HG03460 (cell line): ENCODE measurements at regions not wholly inside any gene's neighbourhood (a gene's known extent, or its start where the extent isn't known, plus 50 kb on each side); places are given as distances from the start of the nearest gene placed in this dataset.

Source experiments
- ATAC-seq: cut with Tn5 transposase; IDR thresholded peaks from one replicate; pipeline ENCODE4 v1.9.1; 2021; ENCODE audit not compliant: unreplicated experiment

DNA sequence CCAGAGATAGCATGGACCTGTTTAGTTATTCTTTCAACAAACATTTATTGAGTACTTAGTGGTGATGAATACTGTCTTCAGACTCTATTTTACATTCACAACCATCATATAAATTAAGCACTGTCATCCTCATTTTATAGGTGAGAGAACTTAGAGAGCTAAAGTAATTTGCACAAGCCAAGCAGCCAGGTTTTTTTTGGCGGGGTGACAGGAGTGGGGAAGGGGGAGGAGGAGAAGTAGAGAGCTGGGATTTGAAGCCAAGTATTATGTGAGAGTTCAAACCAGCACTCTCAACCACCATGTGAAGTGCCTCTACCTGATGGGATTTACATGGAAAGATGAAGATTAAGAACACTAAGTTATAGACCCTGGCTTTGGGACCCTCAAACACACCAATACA is 547.4 kb upstream of the IL12A start:
- ATAC-seq: no peak

DNA sequence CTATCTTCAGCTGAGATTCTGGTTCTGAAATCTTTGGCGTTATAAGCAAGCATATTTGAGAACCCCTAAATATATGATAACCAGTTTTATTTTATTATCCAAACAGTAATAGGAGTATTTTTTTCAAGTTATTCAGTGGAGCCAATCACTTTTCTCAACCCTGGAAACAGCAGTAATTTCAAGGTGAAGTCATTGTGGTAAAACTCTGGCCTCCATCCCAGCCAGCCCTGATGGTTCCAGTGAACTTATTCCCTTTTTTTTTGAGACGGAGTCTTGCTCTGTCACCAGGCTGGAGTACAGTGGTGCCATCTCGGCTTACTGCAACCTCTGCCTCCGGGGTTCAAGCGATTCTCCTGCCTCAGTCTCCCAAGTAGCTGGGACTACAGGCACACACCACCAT is 545.4 kb upstream of the IL12A start:
- no peak for ATAC-seq

DNA sequence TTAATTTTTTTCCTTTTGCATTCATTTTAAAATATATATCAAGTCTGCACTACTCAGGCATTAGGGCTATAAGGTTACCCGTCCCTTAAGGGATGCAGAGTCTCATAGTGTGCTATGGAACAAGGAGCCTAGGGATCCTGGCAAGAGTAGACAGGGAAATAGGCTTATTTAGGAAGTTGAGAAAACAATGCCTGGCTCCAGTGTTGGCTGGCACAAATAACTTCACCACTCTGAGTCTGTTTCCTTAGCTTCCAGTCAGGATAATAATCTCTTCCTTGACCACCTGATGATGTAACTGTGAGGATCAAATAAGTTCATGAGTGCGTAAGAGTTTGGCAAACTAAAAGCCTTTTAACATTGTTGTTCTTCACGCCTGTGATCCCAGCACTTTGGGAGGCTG is 540.8 kb upstream of the IL12A start:
- no peak for ATAC-seq

DNA sequence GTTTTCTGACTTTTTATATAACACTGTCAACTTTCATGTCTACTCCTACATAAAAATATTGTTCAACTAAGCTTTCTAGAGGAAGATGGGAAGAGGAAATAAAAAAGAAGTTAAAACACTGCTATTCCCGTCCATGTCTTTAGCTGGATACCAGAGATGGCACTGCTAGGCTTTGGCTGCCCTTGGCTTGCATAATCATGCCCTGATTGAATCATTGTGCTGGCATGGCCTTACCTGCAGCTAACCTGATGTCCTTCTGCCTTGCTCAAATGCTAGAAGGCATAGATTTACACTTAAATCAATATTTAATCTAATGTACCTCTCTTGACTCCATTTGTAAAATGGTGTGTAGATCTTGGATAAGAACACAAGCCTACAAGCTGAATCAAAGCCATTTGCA is 539.7 kb upstream of the IL12A start:
- no peak for ATAC-seq

DNA sequence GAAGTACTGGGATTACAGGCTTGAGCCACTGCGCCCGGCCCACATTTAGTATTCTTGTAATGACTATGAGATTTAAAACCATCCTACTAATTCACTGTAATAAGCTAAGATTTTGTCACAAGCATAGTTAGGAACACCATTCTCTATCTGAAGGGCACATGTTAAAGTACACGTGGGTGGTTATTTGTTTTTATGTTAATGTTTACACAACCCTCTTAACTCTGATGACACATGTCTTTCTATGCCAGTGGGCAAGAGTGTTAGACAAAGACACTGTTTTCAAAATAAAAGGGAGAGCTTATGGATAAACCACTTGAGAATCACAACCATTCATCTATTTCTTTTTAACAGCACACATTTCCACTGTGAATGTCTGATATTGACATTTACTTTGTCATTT is 537.6 kb upstream of the IL12A start:
- no peak for ATAC-seq

DNA sequence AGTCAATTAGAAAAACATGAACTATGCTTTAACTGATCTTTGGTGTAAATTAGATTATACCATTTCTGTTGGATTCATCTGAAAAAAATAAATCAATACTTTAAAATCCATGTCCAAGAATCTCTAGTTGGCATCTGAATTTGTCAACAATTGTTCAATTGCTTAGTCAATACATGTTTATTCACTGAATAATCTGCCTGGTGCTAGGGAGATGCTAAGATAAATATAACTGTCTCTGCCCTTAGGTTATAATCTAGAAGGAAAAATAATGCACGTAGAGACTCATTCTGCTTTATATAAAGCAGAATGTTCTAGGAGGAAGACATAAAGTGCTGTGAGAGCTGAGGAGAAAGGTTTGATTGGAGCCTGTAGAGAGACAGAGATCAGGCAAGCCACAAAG is 537.2 kb upstream of the IL12A start:
- ATAC-seq: no peak

DNA sequence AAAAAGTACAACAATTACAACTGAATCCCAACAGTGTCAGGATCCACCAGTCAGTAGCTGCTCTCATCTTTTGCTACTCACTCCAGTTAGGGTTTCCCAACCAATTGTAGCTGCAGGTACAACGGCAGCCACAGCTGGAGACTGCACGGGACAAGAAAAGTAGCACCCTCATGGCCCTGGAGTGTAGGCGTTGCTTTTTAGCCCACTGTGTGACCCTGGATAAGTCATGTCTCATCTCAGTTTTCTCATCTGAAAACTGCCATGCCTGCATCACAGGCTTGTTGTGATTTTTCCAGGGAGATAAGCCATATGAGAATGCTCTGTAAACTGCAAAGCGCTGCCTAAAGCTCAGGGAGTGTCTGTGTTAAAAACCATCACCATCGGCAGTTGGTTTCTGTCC is 535.6 kb upstream of the IL12A start:
- no peak for ATAC-seq

DNA sequence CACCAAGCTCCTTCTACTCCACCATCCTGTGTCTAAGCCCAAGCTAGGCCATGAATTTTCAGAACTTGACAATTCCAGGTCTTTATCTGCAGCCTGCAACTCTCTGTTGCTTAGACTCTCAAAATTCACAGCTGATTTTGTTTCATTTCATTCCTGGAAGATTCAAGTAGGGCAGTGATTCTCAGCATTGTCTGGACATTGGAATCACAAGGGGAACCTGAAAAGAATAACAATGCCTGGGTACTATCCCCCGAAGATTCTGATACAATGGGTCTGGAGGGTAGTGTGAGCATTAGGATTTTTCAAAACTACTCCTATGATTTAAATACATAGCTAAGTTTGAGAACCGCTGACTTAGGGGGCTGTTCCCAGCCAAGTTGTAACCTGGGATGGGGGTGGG is 534.7 kb upstream of the IL12A start:
- no peak for ATAC-seq

DNA sequence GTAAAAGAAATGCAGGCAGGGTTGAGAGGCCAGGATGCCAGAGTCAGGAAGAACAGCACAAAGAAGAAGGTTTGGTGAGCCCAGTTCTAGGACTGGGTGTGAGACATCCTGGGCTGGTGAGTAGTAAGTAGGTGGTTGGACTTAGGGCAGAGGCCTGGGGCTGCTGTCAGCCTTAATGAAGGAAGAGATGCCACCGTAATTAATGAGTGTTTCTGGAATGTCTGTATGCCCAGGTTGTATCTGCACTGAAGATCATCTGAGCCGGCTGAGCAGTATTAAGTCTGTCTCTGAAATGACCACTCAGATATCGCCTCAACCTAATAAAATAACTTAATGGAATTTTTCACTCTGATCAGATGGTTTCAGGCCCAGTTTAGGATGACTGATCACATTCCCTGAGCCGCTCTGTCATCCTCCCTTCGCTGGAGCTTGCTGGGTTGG is 532.9 kb upstream of the IL12A start:
- no peak for ATAC-seq

DNA sequence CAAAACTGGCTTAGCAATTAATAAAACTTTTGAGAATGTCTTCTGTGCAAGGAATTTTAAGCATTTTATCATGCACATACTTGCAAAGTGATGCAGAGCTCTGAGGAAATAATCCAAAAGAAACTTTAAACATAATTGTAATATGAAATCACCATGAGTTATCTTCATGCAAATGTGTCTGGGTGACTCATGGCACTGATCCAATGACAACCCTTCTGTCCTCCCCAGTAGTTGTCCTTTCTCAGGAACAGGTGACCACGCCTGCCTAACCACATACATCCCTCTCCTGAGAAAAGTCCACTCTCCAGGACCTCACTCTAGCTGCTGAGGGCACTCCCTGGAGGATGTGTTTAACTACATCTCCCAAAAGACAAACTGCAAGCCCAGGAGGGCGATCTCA is 530.6 kb upstream of the IL12A start:
- ATAC-seq: no peak

DNA sequence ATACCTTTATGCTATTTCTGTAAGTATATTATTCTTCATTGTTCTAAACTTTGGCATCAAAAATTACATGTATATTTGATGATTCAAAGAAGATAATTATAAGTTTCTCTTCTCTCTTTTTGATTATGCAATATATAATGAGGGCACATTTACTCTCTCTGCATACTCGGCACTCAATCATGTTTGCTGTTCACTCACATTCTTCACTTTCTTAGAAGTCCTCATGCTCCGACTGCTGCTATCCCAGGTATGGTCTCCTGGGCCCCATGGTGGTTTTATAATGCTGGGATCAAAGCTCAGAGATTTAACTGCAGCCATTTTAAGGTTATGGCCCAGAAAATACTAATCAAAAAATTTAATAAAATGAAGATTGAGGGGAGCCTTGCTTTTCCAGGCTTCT is 529.7 kb upstream of the IL12A start:
- no peak for ATAC-seq

DNA sequence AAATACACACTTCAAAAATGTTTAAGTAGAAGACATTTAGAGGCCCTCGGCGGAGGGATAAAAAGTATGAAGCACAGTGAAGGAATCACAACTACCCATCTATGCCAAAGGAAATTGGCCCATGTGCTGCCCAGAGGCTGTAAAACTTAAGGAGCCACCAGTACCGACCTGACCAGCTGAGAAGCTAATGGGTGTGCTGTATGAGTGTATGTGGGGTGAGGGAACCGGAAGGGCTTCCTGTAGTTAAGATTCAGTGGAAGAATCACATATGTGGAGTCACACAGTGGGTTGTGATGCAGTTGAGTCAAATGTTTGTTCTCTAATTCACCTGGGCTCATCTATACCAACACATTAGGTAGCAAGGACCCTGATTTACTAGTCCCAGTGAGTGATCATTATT is 516.0 kb upstream of the IL12A start:
- ATAC-seq: no peak

DNA sequence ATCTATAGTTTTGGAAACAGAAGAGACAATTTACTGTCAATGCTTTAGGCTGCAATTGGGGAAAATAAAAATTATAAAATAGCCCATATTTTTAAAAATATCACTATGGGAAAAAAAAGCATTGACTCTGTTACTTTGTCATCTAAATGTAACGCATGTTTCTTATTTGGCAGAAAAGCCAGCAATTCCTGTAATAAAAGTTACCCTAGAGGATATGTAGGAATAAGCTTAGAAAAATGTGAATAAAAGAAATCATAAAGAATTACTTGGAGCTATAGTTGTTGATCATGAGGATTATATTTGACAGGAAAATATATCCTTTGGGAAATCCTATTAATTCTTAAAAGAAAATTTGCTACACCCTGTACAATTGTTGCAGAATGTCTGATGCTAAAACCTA is 515.4 kb upstream of the IL12A start:
- no peak for ATAC-seq

DNA sequence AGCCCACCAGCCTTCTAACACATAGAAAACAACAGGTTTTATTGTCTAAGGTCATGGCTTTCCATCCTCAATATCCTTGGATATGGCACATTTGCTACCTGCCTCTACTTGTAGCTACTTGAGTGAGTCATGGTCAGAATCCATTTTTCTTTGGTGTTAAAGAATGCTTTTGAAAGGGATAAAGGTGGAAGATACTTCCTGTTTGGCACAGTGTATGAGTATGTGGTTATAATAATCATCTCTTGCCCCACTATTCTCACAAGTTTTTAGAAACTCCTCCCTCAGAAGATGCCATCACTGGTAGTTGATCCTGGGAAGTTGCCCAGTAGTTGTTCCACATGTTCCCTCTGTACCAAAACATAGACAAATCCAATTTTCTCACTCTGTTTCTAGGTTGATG is 508.6 kb upstream of the IL12A start:
- ATAC-seq: no peak

DNA sequence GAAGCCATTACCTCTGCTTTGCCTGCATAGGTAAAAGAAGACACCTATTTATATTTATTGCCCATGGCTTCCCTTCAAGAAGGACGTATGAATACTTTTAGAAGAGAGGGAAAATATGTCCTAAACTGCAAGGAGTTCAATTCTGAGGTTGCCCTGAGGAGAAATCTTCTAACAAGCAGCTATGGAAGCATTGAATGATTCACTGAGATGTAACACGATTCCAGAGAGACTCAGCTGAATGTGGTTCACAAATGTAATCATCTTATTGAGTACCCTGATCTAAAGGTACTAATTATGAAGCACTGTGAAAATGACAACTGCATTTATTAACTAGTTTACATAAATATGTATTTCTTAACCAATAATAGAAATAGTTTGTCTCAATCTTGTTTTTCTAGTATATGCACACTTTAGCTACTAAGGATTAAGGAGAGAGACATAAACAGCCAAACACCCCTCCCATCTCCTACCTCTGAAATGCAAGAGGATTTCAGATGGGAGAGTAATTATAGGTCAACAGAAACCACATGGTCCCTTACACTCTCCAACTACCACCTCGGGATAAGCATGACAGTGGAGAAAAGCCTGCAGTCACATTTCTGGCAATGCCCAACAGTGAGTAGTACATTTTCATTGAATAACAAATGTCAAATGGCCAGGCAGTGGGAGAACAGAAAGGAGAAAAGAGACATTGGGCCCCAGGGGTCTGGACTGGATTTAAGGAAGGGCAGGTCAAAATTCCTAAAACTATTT is 506.2 kb upstream of the IL12A start:
- no peak for ATAC-seq

DNA sequence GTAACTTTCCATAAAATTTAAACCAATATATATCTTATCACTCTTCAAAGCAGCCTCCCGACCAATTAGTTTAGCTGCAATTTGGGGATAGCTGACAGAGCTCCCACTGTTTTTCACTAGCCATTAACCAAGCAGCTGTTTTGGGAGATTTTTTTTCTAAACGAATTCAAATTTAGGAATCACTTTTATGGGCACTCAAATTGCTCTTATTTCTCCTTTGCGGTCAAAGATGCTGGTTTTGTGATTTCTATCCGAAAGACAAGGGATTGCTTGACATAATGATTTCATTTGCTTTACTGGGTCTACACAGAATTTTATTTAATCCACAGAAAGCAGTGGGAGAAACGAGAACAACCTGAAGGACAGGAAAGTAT is 505.7 kb upstream of the IL12A start:
- ATAC-seq: no peak

DNA sequence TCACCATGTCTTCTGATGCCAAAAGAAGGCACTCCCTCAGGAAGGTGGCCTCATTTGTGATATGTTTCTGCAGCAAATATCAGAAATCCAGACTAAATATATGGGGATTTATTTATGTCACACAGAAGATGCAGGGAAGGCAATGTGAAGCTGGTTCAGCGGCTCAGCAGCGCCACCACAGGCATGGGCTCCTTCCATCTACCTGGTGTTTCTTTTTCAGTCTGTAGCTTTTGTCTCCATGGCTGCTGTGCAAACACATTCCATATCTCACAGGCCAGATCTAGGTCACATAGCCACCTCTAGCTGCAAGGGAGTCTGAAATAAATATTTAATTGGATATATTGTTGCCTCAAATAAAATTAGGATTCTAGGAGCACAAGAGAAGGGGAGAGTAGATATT is 502.1 kb upstream of the IL12A start:
- no peak for ATAC-seq

DNA sequence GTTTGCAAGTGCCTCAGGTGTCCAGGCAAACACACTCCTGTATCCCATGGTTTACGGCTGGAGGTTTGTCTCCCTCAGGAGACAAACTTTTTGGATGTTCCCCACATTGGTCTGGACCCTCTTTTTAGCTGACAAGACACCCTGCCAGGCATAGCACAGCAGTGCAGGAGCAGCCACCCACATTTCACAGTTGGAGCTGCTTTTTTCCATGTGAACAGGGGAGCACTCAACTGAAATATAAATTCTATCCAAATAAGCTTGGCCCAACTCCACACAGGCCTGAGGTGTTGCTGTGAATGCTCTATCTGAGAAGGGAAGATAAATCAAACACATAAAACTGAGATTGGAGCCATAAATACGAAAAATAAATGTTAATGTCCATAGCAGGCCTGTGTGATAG is 501.3 kb upstream of the IL12A start:
- no peak for ATAC-seq

DNA sequence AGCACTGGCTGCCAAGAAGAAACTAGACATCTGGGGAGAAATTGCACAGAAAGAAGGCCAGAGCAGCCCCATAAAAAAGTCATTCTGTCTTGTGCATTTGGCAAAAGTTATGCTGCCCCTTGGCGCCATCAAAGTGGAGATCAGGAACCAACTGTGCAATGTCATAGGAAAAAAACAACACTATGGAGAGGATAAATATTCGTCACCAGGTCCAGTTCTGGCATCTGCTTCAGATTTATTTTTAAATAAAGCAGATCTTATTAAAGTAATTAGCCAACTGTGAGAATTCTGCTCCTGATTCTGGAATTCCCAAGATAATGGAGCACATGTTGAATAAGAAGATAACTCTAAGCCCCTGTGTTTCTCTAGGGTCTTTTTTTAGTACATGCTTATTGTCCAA is 500.0 kb upstream of the IL12A start:
- no peak for ATAC-seq

DNA sequence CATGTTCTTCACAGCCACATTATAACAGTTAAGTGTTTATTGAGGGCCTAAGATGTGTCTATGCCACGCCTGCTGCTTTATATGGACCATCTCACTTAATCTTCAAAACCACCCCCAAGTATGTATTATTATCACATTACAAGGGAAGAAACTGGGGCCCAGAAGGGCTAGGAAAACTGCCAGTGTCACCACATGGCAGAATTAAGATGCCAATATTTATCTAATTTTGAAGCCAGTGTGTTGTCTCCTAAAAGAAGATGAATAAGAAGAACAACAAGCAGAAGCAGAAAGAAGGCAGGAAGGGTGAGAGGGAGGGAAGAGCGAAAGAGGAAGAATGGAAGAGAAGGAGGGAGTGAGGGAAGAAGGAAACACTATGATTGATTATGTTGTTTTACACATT is 491.3 kb upstream of the IL12A start:
- ATAC-seq: no peak

DNA sequence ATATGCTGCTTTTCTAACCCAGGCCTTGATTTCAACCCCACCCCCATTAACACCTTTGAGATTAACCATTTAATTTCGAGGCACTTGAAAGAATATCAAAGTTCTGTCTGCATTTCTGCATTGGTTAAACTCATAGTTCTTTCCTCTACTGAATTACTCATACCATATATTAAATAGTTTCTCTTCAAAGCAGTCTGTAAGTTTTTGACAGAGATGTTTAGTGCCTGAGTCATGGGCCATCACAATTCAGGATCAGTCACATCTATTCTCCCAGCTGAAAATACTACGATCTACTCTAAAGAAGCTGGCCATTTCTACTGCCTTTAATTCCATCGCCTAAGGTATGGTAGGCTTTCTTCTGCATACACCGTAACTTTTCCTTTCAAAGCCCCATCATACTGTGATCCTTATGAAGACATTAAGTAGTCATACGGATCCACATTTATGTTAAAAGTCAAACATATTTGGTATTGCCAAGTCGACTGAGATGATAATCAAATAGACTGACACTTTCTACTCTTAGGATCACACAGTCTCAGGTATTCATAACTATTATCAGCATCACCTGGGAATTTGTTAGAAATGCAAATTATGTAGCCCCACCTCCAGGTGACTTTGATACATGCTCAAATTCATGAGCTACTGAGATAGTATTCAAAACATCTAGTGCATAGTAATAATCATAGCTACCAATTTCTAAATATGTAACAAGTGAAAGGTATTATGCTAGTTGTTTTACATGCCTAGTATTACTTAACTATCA is 489.4 kb upstream of the IL12A start:
- no peak for ATAC-seq

DNA sequence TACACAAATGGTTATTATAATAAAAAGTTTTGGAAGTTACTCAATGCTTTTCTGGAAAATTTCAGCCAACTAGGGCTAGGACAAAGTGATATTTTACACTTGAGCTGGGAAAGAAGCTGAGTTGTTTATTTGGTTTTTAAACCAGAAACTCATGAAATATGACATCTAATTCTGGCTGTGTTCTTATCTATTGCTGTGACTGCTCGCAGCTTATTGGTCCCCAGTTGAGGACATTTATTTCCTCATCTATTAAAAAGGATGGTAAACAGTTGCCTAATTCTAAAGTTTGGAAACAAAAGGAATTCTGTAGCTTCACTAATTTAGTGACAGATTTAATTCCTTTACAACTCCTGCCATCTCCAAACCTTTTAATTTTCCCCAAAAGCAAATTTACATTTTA is 487.6 kb upstream of the IL12A start:
- no peak for ATAC-seq

DNA sequence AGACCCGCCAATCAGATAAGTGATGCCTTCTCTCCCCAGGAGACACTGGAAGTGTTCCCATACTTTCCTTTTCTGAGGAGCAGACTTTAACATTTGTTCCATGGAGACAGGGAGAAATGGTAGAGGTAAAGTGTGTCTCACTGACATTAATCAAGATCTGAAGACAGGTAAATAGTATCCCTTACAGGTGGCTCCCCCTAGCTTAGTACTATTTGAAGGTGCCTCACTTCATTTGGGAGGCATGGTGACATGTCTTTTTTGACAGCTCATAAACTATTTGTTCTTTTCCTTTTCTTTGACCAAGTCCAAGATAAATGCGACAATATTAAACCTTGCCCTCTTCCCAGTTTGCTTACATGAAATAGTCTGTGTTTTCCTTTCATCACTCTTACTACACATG is 485.6 kb upstream of the IL12A start:
- ATAC-seq: no peak
